ENCODE measurements at regions not wholly inside any gene's neighbourhood (a gene's known extent, or its start where the extent isn't known, plus 50 kb on each side); places are given as distances from the start of the nearest gene placed in this dataset.

GRCh38 chr12:92641291-92641690 lies 61.5 kb upstream of the PLEKHG7 start:
- ATAC-seq (no peak), DNase-seq (ENCODE audit: low read depth, low spot score) (no peak)
- CTCF ChIA-PET = no interaction called here
- POLR2A ChIA-PET = no interaction called here
- TF ChIP-seq TCF7L2 (IDR thresholded peaks at IDR 0.05; ENCODE audit: low read depth, low read length) (no peak), POLR2AphosphoS5 (IDR thresholded peaks at IDR 0.05; ENCODE audit: low read depth, low read length) (no peak), SIN3A (IDR thresholded peaks at IDR 0.05; ENCODE audit: borderline replicate concordance, insufficient read depth, low read depth, low read length) (no peak)
- Histone ChIP-seq H3K4me1 (ENCODE audit: control insufficient read depth, insufficient read depth, low read length) (no peaks in the 10 kb centered on the region), H3K27me3 (ENCODE audit: control insufficient read depth, insufficient read depth, low read length) (no peaks in the 10 kb centered on the region), H3K27ac (ENCODE audit: low read length) (no peak overlapping the region), H3K36me3 (ENCODE audit: control insufficient read depth, insufficient read depth, low read length) (no peaks in the 10 kb centered on the region), H3K4me3 (ENCODE audit: low read depth in 2 of 2, low read length in 2 of 2) (no peak overlapping the region), H3K9me3 (ENCODE audit: control insufficient read depth, insufficient read depth, low read depth, low read length) (no peaks in the 10 kb centered on the region)
- intact Hi-C loops (cut with micrococcal nuclease; ENCODE audit: unreplicated experiment) = no loop called here
- BruUV-seq (replicated peaks) = no TSS peak
- in situ Hi-C loops (cut with HindIII; ENCODE audit: low pct_unique_long_range_greater_than_20kb, low sequenced_read_pairs) = no loop called here

- no peak for DNase-seq (ENCODE audit: low read depth, low spot score)
- no peaks in the 10 kb centered on the region for H3K36me3 ChIP-seq (ENCODE audit: control insufficient read depth, insufficient read depth, low read length)
- TF ChIP-seq POLR2AphosphoS5 (IDR thresholded peaks at IDR 0.05; ENCODE audit: low read depth, low read length) = no peak
- no peak for TF ChIP-seq CTCF (IDR thresholded peaks at IDR 0.05)
- H3K4me1 ChIP-seq (ENCODE audit: control insufficient read depth, insufficient read depth, low read length) = no peaks in the 10 kb centered on the region
- in situ Hi-C loops (cut with HindIII; ENCODE audit: low pct_unique_long_range_greater_than_20kb, low sequenced_read_pairs) = no loop called here
- no peak for ATAC-seq
- H3K27me3 ChIP-seq (ENCODE audit: control insufficient read depth, insufficient read depth, low read length) = no peaks in the 10 kb centered on the region
- H3K9me3 ChIP-seq (ENCODE audit: control insufficient read depth, insufficient read depth, low read depth, low read length) = no peaks in the 10 kb centered on the region
- BruUV-seq (replicated peaks) = no TSS peak
- H3K27ac ChIP-seq (ENCODE audit: low read length) = no peak overlapping the region
- H3K4me3 ChIP-seq (ENCODE audit: low read depth in 2 of 2, low read length in 2 of 2) = no peak overlapping the region
- POLR2A ChIA-PET = no interaction called here
- intact Hi-C loops (cut with micrococcal nuclease; ENCODE audit: unreplicated experiment) = no loop called here
- CTCF ChIA-PET = no interaction called here
Observed at GRCh38 chr12:92640691-92641090, 62.1 kb upstream of the PLEKHG7 start.

- DNase-seq (ENCODE audit: low read depth, low spot score) (no peak), ATAC-seq (no peak)
- Histone ChIP-seq H3K4me1 (ENCODE audit: control insufficient read depth, insufficient read depth, low read length) (no peaks in the 10 kb centered on the region), H3K9me3 (ENCODE audit: control insufficient read depth, insufficient read depth, low read depth, low read length) (no peaks in the 10 kb centered on the region), H3K4me3 (ENCODE audit: low read depth in 2 of 2, low read length in 2 of 2) (no peak overlapping the region), H3K36me3 (ENCODE audit: control insufficient read depth, insufficient read depth, low read length) (no peaks in the 10 kb centered on the region), H3K27ac (ENCODE audit: low read length) (no peak overlapping the region), H3K27me3 (ENCODE audit: control insufficient read depth, insufficient read depth, low read length) (no peaks in the 10 kb centered on the region)
- POLR2A ChIA-PET = no interaction called here
- CTCF ChIA-PET = interaction anchor here (0.7 kb wide), 2 partner anchors 82 to 598 kb away, joined by 3 to 7 read pairs; no protein-coding TSS in a partner anchor
- TF ChIP-seq SIN3A (IDR thresholded peaks at IDR 0.05; ENCODE audit: borderline replicate concordance, insufficient read depth, low read depth, low read length) (no peak), REST (IDR thresholded peaks at IDR 0.05; ENCODE audit: insufficient read depth in 1 of 2, low read depth in 2 of 2, low read length in 1 of 2) (no peak), TCF7L2 (IDR thresholded peaks at IDR 0.05; ENCODE audit: low read depth, low read length) (no peak), POLR2AphosphoS5 (IDR thresholded peaks at IDR 0.05; ENCODE audit: low read depth, low read length) (no peak), CTCF (IDR thresholded peaks at IDR 0.05) (no peak)
- in situ Hi-C loops (cut with HindIII; ENCODE audit: low pct_unique_long_range_greater_than_20kb, low sequenced_read_pairs) (no loop called here), intact Hi-C loops (cut with micrococcal nuclease; ENCODE audit: unreplicated experiment) (no loop called here)
- no TSS peak for BruUV-seq (replicated peaks)
Observed at GRCh38 chr12:92639017-92639416, 63.8 kb upstream of the PLEKHG7 start.
